ENCODE measurements at regions not wholly inside any gene's neighbourhood (a gene's known extent, or its start where the extent isn't known, plus 50 kb on each side); places are given as distances from the start of the nearest gene placed in this dataset.

DNA sequence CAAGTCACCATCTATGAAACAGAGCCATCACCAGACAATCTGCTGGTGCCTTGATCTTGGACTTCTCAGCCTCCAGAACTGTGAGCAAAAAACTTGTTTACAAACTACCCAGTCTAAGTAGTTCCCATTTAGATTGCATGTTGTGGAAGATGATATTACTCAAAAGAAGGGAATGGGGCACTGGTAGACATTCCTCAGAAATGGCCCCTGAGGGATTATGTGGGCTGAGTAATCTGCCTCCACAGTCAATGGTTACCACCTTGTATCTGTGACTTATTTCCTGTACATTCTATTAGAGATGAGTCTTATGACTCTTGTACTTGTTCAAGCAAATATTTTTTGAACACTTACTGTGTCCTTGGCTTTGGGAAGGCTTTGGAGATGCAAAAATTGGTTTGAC is 160.4 kb downstream of the NUP35 start:
- H3K4me2 ChIP-seq (ENCODE audit: low read length), result no peak overlapping the region
- no peak overlapping the region for H3K27ac ChIP-seq (ENCODE audit: low read depth, low read length)
- no peak for DNase-seq

DNA sequence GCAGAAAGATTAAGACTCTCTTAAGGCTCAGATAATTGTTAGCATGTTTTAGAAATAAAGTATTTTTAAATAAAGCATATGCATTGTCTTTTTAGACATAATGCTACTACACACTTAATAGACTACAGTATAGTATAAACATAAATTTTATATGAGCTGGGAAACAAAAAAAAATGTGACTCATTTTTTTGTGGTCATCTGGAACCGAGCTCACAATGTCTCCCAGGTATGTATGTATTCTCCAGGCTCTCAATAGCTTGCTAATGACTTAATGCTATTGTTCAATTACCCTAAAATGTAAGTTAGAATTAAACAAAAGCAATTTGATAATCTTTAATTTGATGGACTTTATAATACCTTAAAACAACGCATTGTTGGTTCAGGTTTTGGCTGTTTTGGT is 167.2 kb downstream of the NUP35 start:
- no peak overlapping the region for H2BK5ac ChIP-seq (ENCODE audit: low read length)

More for the DNA sequence above, 160.4 kb downstream of the NUP35 start:
- no peak overlapping the region for H4K5ac ChIP-seq (ENCODE audit: low read length)
- H3K4ac ChIP-seq (ENCODE audit: low read depth, low read length), result no peak overlapping the region
- no peak overlapping the region for H3K56ac ChIP-seq (ENCODE audit: low read length)
- H3K79me2 ChIP-seq (ENCODE audit: control insufficient read depth, insufficient read depth, low read length), result no peaks in the 10 kb centered on the region
- H2BK120ac ChIP-seq (ENCODE audit: low read depth, low read length), result no peak overlapping the region
- peak overlapping the region; percentile 19 for H2BK15ac ChIP-seq (replicated peaks; ENCODE audit: low read depth)
- no peak overlapping the region for H3K23ac ChIP-seq (ENCODE audit: low read length)
- no peak overlapping the region for H2BK5ac ChIP-seq (ENCODE audit: low read length)
- H3K27me3 ChIP-seq (ENCODE audit: insufficient read depth, low read length, poor library complexity), result no peaks in the 10 kb centered on the region
- no peak overlapping the region for H2AK5ac ChIP-seq (ENCODE audit: low read length)
- H3K79me1 ChIP-seq (ENCODE audit: low read length), result no peaks in the 10 kb centered on the region
- no peaks in the 10 kb centered on the region for H3K36me3 ChIP-seq (ENCODE audit: control insufficient read depth, insufficient read depth, low read length)
- H3K4me3 ChIP-seq (ENCODE audit: low read length), result no peak overlapping the region
- no peak overlapping the region for H4K8ac ChIP-seq (ENCODE audit: low read depth, low read length)
- H3K18ac ChIP-seq (ENCODE audit: low read length), result no peak overlapping the region
- no peaks in the 10 kb centered on the region for H3K4me1 ChIP-seq (ENCODE audit: control insufficient read depth, low read depth, low read length)
- no peak overlapping the region for H3K9ac ChIP-seq (ENCODE audit: low read length)

DNA sequence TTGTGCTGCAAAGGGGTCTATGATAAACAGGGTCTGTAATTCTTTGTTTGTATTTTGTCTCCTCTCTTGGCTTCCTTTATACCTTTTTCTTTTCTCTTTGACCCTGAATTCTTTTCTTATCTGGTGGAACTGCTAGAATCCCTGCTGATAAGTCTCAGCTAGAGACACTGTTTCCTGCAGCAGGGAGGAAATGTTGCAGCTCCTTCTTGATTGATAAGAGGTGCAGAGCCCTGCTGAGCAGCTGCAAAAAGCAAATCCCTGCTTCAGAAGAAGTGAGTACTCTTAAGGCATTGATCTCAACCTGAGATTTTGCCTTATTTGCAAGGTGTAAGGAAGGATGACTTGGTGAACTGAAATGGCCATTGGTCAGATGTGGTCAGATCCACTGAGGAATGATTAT is 167.8 kb downstream of the NUP35 start:
- no peak overlapping the region for H3K4me3 ChIP-seq (ENCODE audit: low read length)
- no peak overlapping the region for H3K18ac ChIP-seq (ENCODE audit: low read length)
- no peaks in the 10 kb centered on the region for H3K79me1 ChIP-seq (ENCODE audit: low read length)
- H2BK5ac ChIP-seq (ENCODE audit: low read length), result no peak overlapping the region
- H2BK15ac ChIP-seq (replicated peaks; ENCODE audit: low read depth), result no peak overlapping the region
- no peaks in the 10 kb centered on the region for H3K36me3 ChIP-seq (ENCODE audit: control insufficient read depth, insufficient read depth, low read length)
- no peak overlapping the region for H2AK5ac ChIP-seq (ENCODE audit: low read length)
- no peak overlapping the region for H3K23ac ChIP-seq (ENCODE audit: low read length)
- H2BK120ac ChIP-seq (ENCODE audit: low read depth, low read length), result no peak overlapping the region
- H3K27ac ChIP-seq (ENCODE audit: low read depth, low read length), result no peak overlapping the region
- peak overlapping the region; percentile 78 for H3K56ac ChIP-seq (ENCODE audit: low read length)
- H3K27me3 ChIP-seq (ENCODE audit: insufficient read depth, low read length, poor library complexity), result no peaks in the 10 kb centered on the region
- H3K4me2 ChIP-seq (ENCODE audit: low read length), result no peak overlapping the region
- peaks cover 1% of the 10 kb centered on the region for H3K4me1 ChIP-seq (ENCODE audit: control insufficient read depth, low read depth, low read length)
- H4K5ac ChIP-seq (ENCODE audit: low read length), result no peak overlapping the region
- DNase-seq, result peak; percentile 98
- H3K9ac ChIP-seq (ENCODE audit: low read length), result no peak overlapping the region
- H3K4ac ChIP-seq (ENCODE audit: low read depth, low read length), result no peak overlapping the region
- H3K79me2 ChIP-seq (ENCODE audit: control insufficient read depth, insufficient read depth, low read length), result no peaks in the 10 kb centered on the region
- H4K8ac ChIP-seq (ENCODE audit: low read depth, low read length), result no peak overlapping the region

More for the DNA sequence above, 167.2 kb downstream of the NUP35 start:
- no peak overlapping the region for H2BK15ac ChIP-seq (replicated peaks; ENCODE audit: low read depth)
- no peaks in the 10 kb centered on the region for H3K79me1 ChIP-seq (ENCODE audit: low read length)
- no peak overlapping the region for H3K18ac ChIP-seq (ENCODE audit: low read length)
- WGBS (ENCODE audit: extremely low coverage, insufficient coverage, low lambda C conversion rate), result no CpG with 5 or more reads among the region's 2 CpGs
- no peaks in the 10 kb centered on the region for H3K27me3 ChIP-seq (ENCODE audit: insufficient read depth, low read length, poor library complexity)
- H3K4me2 ChIP-seq (ENCODE audit: low read length), result no peak overlapping the region
- H3K9ac ChIP-seq (ENCODE audit: low read length), result no peak overlapping the region
- H3K27ac ChIP-seq (ENCODE audit: low read depth, low read length), result no peak overlapping the region
- H3K23ac ChIP-seq (ENCODE audit: low read length), result no peak overlapping the region
- no peak overlapping the region for H4K5ac ChIP-seq (ENCODE audit: low read length)
- peak; percentile 34 for DNase-seq
- H3K56ac ChIP-seq (ENCODE audit: low read length), result no peak overlapping the region
- H3K4me3 ChIP-seq (ENCODE audit: low read length), result no peak overlapping the region
- H2AK5ac ChIP-seq (ENCODE audit: low read length), result no peak overlapping the region
- no peak overlapping the region for H4K8ac ChIP-seq (ENCODE audit: low read depth, low read length)
- no peak overlapping the region for H3K4ac ChIP-seq (ENCODE audit: low read depth, low read length)
- no peaks in the 10 kb centered on the region for H3K79me2 ChIP-seq (ENCODE audit: control insufficient read depth, insufficient read depth, low read length)
- H2BK120ac ChIP-seq (ENCODE audit: low read depth, low read length), result no peak overlapping the region
- no peaks in the 10 kb centered on the region for H3K36me3 ChIP-seq (ENCODE audit: control insufficient read depth, insufficient read depth, low read length)
- H3K4me1 ChIP-seq (ENCODE audit: control insufficient read depth, low read depth, low read length), result peaks cover 1% of the 10 kb centered on the region

DNA sequence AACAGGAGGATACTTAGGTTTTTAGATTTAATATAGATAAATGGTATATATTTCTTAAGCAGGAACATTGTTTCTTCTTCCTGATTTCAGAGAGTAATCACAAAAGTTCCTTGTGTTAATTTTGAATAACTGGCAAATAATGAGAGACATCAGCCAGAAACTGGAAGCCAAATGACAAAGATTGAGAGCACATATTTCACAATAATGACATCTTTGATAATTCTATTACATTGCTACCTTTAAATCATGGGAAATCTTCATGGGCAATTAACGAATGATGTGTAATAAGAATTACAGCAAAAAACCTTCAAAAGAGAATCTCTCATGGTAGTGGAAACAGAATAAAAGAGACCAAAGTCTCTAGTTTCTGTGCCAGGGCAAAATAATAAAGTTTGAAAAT is 215.1 kb downstream of the NUP35 start:
- H3K27ac ChIP-seq (ENCODE audit: low read depth, low read length), result no peak overlapping the region

DNA sequence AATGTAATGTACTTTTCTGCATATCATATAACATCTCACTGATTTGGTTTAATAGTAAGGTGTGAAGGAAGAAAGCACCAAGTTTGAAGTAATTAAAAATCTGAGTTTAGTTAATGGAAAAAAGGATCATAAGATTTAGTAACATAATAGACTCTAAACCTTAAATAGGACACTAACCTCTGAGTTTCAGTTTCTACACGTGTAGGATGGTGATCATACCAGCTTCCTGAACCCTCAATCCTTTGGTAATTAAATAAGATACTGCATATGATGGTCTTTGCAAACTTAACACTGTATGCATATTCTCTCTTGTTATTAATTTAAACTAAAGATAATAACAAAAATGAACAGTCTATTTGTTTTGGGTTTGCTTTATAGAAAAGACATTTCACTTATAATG is 216.8 kb downstream of the NUP35 start:
- H3K4ac ChIP-seq (ENCODE audit: low read depth, low read length), result no peak overlapping the region
- H3K36me3 ChIP-seq (ENCODE audit: control insufficient read depth, insufficient read depth, low read length), result no peaks in the 10 kb centered on the region

More for the DNA sequence above, 215.1 kb downstream of the NUP35 start:
- H3K56ac ChIP-seq (ENCODE audit: low read length), result no peak overlapping the region
- no peak for DNase-seq
- no peaks in the 10 kb centered on the region for H3K79me2 ChIP-seq (ENCODE audit: control insufficient read depth, insufficient read depth, low read length)
- H3K4me2 ChIP-seq (ENCODE audit: low read length), result no peak overlapping the region
- no peaks in the 10 kb centered on the region for H3K27me3 ChIP-seq (ENCODE audit: insufficient read depth, low read length, poor library complexity)
- no peak overlapping the region for H2AK5ac ChIP-seq (ENCODE audit: low read length)
- no peak overlapping the region for H3K4me3 ChIP-seq (ENCODE audit: low read length)
- no peaks in the 10 kb centered on the region for H3K79me1 ChIP-seq (ENCODE audit: low read length)
- no peak overlapping the region for H3K23ac ChIP-seq (ENCODE audit: low read length)
- H2BK15ac ChIP-seq (replicated peaks; ENCODE audit: low read depth), result no peak overlapping the region
- H4K8ac ChIP-seq (ENCODE audit: low read depth, low read length), result no peak overlapping the region
- no peak overlapping the region for H4K5ac ChIP-seq (ENCODE audit: low read length)
- H3K9ac ChIP-seq (ENCODE audit: low read length), result no peak overlapping the region
- H3K4me1 ChIP-seq (ENCODE audit: control insufficient read depth, low read depth, low read length), result no peaks in the 10 kb centered on the region
- no peak overlapping the region for H2BK5ac ChIP-seq (ENCODE audit: low read length)
- WGBS (ENCODE audit: extremely low coverage, insufficient coverage, low lambda C conversion rate), result no CpG with 5 or more reads among the region's 1 CpG
- no peaks in the 10 kb centered on the region for H3K36me3 ChIP-seq (ENCODE audit: control insufficient read depth, insufficient read depth, low read length)
- no peak overlapping the region for H3K18ac ChIP-seq (ENCODE audit: low read length)
- no peak overlapping the region for H3K4ac ChIP-seq (ENCODE audit: low read depth, low read length)
- no peak overlapping the region for H2BK120ac ChIP-seq (ENCODE audit: low read depth, low read length)

DNA sequence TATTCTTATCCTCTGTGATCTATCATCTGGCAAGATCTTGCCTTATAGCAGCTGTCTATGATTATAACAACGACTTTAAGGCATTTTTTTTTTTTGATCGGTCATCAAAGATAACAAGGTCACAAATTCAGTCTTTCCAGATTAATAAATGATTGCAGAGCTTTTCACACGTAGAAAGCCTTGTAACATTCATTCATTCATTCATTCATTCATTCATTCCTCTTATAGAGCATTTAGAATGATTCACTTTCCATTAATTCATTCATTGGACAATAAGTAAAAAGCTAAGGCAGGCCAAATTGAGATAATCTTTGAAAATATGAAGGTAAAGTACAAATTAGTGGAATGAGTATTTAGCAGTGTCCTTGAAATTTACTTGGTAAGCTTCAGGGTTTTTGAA is 223.7 kb downstream of the NUP35 start:
- H3K4me2 ChIP-seq (ENCODE audit: low read length), result no peak overlapping the region
- no peak overlapping the region for H3K4ac ChIP-seq (ENCODE audit: low read depth, low read length)
- no peak overlapping the region for H3K4me3 ChIP-seq (ENCODE audit: low read length)
- H3K4me1 ChIP-seq (ENCODE audit: control insufficient read depth, low read depth, low read length), result no peaks in the 10 kb centered on the region
- H4K8ac ChIP-seq (ENCODE audit: low read depth, low read length), result no peak overlapping the region
- WGBS (ENCODE audit: extremely low coverage, insufficient coverage, low lambda C conversion rate), result no CpG with 5 or more reads among the region's 3 CpGs
- no peak overlapping the region for H3K9ac ChIP-seq (ENCODE audit: low read length)
- H3K18ac ChIP-seq (ENCODE audit: low read length), result no peak overlapping the region
- no peak for DNase-seq
- H3K79me1 ChIP-seq (ENCODE audit: low read length), result no peaks in the 10 kb centered on the region
- H2BK5ac ChIP-seq (ENCODE audit: low read length), result no peak overlapping the region
- H3K27ac ChIP-seq (ENCODE audit: low read depth, low read length), result no peak overlapping the region
- H2BK15ac ChIP-seq (replicated peaks; ENCODE audit: low read depth), result no peak overlapping the region
- no peaks in the 10 kb centered on the region for H3K27me3 ChIP-seq (ENCODE audit: insufficient read depth, low read length, poor library complexity)
- H2BK120ac ChIP-seq (ENCODE audit: low read depth, low read length), result no peak overlapping the region
- no peak overlapping the region for H3K56ac ChIP-seq (ENCODE audit: low read length)
- no peak overlapping the region for H3K23ac ChIP-seq (ENCODE audit: low read length)
- H3K36me3 ChIP-seq (ENCODE audit: control insufficient read depth, insufficient read depth, low read length), result no peaks in the 10 kb centered on the region
- H2AK5ac ChIP-seq (ENCODE audit: low read length), result no peak overlapping the region
- no peak overlapping the region for H4K5ac ChIP-seq (ENCODE audit: low read length)
- H3K79me2 ChIP-seq (ENCODE audit: control insufficient read depth, insufficient read depth, low read length), result no peaks in the 10 kb centered on the region

More for the DNA sequence above, 216.8 kb downstream of the NUP35 start:
- H3K4me1 ChIP-seq (ENCODE audit: control insufficient read depth, low read depth, low read length), result no peaks in the 10 kb centered on the region
- no peak overlapping the region for H4K8ac ChIP-seq (ENCODE audit: low read depth, low read length)
- H3K4me2 ChIP-seq (ENCODE audit: low read length), result no peak overlapping the region
- no peak overlapping the region for H2BK15ac ChIP-seq (replicated peaks; ENCODE audit: low read depth)
- no peak overlapping the region for H3K4me3 ChIP-seq (ENCODE audit: low read length)
- no peak overlapping the region for H2BK120ac ChIP-seq (ENCODE audit: low read depth, low read length)
- no peak overlapping the region for H4K5ac ChIP-seq (ENCODE audit: low read length)
- no peak overlapping the region for H3K18ac ChIP-seq (ENCODE audit: low read length)
- H3K27ac ChIP-seq (ENCODE audit: low read depth, low read length), result no peak overlapping the region
- no peak overlapping the region for H3K9ac ChIP-seq (ENCODE audit: low read length)
- H2AK5ac ChIP-seq (ENCODE audit: low read length), result no peak overlapping the region
- H2BK5ac ChIP-seq (ENCODE audit: low read length), result no peak overlapping the region
- no peak overlapping the region for H3K23ac ChIP-seq (ENCODE audit: low read length)
- no peaks in the 10 kb centered on the region for H3K79me2 ChIP-seq (ENCODE audit: control insufficient read depth, insufficient read depth, low read length)
- H3K56ac ChIP-seq (ENCODE audit: low read length), result no peak overlapping the region
- no peaks in the 10 kb centered on the region for H3K79me1 ChIP-seq (ENCODE audit: low read length)
- no peaks in the 10 kb centered on the region for H3K27me3 ChIP-seq (ENCODE audit: insufficient read depth, low read length, poor library complexity)
- no peak for DNase-seq
- no CpG with 5 or more reads among the region's 1 CpG for WGBS (ENCODE audit: extremely low coverage, insufficient coverage, low lambda C conversion rate)

Data from mesendoderm (in vitro differentiated cells).